HG03025 (cell line): ENCODE measurements at regions not wholly inside any gene's neighbourhood (a gene's known extent, or its start where the extent isn't known, plus 50 kb on each side); places are given as distances from the start of the nearest gene placed in this dataset.

Source experiments
- ATAC-seq: cut with Tn5 transposase; IDR thresholded peaks from one replicate; pipeline ENCODE4 v1.9.1; 2021; ENCODE audit warnings: mild to moderate bottlenecking, moderate library complexity; ENCODE audit not compliant: unreplicated experiment, low FRiP score

DNA sequence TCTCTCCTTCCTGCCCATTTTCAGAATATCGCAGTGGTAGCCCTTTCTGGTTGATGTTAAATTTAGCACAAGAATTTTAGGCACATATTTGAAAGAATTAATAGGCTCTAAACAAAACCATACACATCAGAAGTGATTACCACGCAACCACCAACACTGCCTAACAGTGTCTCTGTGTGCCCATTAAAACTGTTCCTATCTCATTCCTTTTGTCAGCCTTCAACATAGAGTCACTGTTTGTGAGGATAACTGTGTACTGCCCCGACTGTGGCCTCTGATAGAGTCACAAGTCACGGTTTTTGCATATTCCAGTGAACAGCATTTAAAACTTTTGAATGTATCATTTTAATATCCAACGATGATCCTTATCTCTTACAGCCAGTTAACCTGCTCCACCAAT lies 116.8 kb upstream of the TNFAIP3 start:
- ATAC-seq = no peak

DNA sequence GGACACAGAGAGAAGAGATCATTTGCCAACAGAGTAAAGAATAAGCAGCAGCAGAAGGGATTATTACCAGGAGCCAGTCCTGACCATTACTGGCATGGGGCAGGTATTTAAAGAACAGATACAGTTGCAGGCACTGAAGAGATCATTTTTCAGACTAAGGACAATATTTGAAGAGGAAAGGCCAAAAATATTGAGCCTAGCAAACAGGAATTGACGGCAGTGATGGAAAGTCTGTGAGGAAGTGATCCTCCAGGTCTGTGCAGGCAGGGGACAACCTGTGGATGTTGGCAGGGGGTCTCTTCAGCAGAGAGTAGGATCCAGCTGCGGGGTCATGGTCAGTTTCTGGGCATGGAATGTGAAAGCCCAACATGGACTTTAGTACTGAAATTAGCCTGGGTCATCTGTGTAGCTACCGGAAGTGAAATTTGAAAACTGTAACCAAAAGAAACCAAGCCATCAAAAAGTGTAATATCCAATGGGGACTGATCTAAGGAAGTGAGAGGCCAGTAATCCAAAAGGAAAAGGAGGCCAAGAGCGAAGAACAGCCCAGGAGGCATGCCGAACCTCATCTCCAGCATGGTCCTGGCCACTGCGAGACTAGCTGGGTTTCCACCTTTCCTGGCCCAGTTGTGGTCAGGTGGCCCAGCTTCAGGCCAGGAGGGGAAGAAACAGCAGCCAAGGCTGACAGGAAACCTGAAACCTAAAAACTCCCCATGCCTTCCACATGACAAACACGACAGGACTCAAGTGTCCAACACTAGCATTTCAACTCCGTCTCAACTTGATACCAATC lies 115.1 kb upstream of the TNFAIP3 start:
- no peak for ATAC-seq

- ATAC-seq = no peak
Observed at GRCh38 chr6:137754366-137754765, 112.7 kb upstream of the TNFAIP3 start.

DNA sequence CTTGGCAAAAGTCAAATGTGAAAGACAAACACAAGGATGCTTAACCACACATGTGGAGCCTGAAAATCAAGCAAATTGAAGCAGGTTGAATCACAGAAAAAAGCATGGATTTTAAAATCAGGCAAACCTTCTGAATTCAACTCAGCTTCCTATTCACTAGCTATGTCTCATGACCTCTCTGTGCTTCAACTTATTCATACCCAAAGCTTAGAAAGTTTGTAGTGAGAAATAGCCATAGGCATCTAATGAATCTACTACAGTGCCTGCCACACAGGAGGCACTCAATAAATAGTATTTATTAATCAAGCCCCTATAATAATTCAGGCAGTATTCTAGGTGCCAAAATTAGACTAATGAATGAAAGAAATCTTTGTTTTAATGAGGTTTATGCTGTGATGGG lies 112.2 kb upstream of the TNFAIP3 start:
- ATAC-seq = no peak

DNA sequence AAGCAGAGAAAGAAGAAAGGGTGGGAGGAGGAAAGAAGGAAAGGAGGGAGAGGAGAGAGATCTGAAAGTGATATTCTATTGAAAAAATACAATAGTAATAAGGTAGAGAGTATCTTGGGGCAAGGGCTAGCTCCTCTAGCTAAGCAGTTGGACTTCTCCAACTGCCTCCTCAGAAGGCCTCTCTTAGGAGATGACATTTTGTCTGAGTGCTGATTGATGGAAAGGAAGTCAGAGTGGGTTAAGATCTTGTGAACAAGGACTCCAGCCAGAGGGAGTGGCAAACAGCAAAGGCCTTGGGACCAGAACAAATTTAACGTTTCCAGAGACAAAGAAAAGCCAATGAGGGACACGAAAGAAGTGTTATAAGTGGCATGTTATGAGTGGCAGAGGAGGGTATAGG lies 111.8 kb upstream of the TNFAIP3 start:
- ATAC-seq = no peak

DNA sequence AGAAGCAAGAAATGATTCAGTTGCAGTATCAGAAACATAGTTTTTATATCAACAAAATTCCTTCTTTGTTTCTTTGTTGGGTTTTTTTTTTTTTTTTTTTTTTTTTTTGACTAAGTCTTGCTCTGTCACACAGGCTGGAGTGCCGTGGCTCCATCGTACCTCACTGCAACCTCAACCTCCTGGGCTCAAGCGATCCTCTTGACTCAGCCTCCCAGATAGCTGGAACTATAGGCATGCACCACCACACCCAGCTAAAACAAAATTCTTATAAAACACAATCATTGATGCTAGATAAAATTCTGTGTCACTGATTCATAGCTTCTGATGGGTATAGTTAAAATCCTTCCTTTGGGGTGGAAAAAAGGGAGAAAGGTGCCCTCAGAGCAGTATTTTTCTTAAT lies 110.3 kb upstream of the TNFAIP3 start:
- ATAC-seq = no peak

DNA sequence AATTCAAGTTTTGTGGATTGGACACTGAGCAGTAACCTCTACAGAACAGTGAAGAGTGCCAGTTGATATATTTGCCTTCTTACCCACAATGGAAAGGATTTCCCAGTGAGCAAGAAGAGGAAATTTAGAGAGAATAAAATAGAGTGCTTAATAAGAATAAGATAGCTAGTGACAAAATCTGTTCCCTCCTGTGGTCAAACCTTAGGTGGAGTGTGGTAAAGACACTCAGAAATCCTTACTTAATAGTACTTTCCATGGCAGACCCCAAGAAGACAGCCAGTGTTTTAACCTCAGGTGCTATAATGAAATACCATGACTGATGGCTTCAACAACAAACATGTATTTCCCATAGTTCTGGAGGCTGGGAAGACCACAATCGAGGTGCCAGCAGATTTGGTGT lies 108.4 kb upstream of the TNFAIP3 start:
- ATAC-seq = no peak

- no peak for ATAC-seq
Observed at GRCh38 chr6:137759624-137760023, 107.4 kb upstream of the TNFAIP3 start.

- no peak for ATAC-seq
Observed at GRCh38 chr6:137761072-137761471, 106.0 kb upstream of the TNFAIP3 start.

GRCh38 chr6:137761487-137761886 lies 105.6 kb upstream of the TNFAIP3 start:
- no peak for ATAC-seq

GRCh38 chr6:137762168-137763090 lies 104.6 kb upstream of the TNFAIP3 start:
- ATAC-seq = no peak

GRCh38 chr6:137763436-137763835 lies 103.6 kb upstream of the TNFAIP3 start:
- ATAC-seq = no peak

DNA sequence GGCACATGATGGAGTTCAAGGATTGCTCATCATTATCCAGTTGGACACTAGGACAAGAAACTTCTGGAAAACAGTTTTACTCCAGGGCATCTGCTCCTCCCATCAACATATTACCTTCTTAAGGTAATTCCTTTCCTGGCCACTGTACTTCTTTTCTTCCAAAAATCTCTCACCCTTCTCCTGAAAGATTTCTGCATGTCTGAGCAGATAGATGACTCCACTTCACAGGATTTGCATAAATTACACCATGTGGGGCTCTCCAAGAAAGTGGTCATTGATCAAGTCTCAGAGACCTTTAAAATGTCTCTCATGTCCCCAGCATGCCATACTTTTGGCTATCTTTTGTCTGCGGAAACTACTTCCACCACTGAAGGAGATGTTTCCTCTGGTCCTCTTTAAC lies 103.2 kb upstream of the TNFAIP3 start:
- ATAC-seq = no peak

DNA sequence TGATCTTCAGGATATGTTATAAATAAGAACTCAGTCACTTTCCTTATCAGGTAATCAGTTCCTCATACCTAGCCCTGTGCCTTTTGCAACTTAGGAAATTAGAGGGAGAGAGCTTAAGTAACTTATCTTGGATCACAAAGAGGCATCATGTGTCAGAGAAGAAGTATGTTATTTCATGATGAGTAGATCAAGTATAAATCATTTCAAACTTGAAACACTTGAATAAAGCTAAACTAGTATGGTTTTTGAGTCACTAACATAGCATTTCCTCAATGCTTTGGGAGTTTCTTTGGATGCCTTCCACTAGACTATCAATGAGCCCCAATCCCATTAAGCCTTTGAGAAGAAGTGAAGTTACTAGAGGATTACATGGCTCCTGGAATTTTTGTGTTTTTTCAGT lies 102.6 kb upstream of the TNFAIP3 start:
- no peak for ATAC-seq

DNA sequence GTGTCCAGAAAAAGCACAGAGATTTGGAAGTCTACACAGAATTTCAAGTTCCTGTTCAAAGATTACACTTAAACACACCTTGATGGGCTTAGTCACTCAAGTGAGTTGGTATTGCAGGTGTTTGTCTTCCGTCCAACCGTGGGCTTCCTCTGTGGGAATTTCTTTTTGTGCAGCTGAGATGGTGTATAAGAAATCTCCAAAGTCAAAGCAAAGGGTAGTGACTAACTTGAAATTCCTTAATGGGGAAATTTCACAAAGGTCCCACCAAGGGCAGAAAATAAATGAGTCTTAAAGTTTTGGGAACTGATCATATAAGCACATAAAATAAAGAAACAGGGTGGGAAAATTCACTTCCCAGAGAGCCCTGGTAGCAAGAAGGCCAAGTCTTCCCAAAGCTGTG lies 102.0 kb upstream of the TNFAIP3 start:
- no peak for ATAC-seq

DNA sequence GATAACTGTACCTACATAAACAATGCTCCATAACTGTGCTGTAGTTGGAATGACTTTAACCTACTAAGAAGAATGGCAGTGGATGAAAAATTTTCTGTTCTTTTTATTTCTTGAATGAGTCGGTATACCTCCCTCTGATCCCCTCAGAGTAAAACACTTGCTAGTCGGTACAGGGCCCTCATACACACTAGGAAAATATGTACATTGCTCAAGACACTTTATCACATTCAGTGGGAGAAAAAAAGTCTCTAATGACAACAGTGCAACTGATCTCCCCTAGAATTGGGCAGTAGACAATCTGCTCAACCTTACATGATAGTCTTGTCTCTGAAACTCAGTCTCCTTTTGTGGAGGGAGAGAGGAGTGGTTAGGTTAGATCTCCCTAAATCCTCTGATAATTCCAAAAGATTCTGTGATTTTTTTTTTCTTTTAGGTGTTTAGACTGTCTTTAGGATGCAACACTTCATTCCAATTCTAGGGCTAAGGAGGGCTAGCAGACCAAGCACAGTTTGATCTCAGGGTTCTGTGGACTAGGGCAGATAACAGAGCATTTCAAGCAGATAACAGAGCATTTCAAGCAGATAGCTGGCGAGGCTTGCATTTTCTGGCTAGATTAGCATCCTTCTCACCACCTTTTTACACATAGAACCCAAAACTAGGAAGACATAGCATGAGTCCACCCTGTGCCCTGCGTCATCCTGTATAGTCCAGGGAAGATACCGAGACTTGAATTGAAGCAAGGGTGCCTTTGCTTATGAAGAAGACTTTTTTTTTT lies 100.3 kb upstream of the TNFAIP3 start:
- no peak for ATAC-seq

DNA sequence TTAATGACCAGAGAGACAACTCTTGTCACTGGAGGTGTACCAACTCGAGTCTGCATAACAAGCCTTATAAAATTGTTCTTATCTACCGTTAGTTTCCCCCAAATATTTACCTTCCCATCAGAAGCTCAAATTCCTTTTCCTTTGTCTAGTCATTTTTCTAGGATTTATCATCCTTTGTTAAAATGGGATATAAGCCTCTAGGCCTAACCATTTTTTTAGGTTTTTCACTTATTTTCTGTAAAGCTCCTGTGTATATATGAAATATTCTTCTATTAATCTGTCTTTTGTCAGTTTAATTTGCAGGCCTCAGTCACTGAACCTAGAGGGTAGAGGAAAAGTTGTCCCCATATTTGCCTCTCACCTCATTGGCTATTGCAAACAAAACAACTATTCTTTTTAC lies 99.6 kb upstream of the TNFAIP3 start:
- no peak for ATAC-seq

GRCh38 chr6:137767911-137768690 lies 99.0 kb upstream of the TNFAIP3 start:
- ATAC-seq = peak; percentile 77

DNA sequence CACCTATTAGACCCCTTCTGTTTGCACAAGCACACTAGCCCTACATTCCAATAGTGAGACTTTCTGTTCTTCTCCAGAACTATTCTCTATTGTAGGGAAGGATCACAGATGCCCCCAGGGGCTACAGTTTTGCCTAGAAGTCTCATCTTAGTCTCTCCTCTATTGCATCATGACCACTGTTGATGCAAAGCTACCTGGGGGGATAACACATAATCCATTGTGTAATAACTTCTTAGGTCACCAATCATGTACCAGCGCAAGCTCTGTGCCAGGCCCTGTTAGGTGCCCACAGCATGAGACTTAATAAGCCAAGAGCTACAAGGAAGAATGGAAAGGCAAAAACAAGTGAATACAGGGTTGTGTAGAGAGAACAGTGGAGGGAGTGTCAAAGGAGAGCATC lies 98.1 kb upstream of the TNFAIP3 start:
- ATAC-seq = no peak

DNA sequence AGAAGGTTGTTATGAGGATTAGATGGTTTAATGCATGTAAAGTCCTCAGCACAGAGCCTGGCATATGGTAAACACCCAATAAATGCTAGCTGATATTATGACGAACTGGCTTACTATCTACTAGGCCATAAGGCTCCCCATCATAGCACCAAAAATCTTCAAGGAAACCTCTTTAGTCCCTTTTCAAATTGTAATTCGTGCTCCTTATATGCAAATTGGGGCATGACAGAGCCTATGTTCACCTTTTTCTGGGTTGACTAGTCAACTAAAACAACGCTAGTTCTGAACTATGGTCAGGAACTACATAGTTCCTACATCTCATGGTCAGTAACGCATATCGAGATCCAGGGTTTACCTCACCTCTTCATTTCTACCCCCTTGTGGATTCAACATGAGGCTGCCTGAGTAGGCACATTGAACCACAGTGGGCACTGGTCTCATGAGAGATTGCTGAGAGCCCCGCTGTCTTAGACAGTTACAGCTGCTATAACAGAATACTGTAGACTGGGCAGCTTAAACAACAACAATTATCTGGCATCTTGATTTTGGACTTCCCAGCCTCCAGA lies 97.2 kb upstream of the TNFAIP3 start:
- ATAC-seq = no peak
